Karpas-422 (cell line): ENCODE measurements at regions not wholly inside any gene's neighbourhood (a gene's known extent, or its start where the extent isn't known, plus 50 kb on each side); places are given as distances from the start of the nearest gene placed in this dataset.
"Not testable (repeated sequence)": the region's sequence is repeated elsewhere in the genome, so short reads cannot be mapped to it uniquely, and the experiment has no call there.

Experiments used
- DNase-seq: peaks from one replicate; pipeline ENCODE4 v3.0.0-alpha.2; 2015
- H2AFZ ChIP-seq: fragments of 200-600 bp; sonication (generic); 2 replicates; pipeline ENCODE4 v1.6.1; 2014; ENCODE audit warnings: antibody characterized with exemption, low read length, mixed read lengths
- H3K27ac ChIP-seq: fragments of 200-600 bp; sonication (generic); 2 replicates; pipeline ENCODE4 v1.5.1; 2014; ENCODE audit warnings: mild to moderate bottlenecking, low read length, moderate library complexity
- H3K27me3 ChIP-seq: fragments of 200-600 bp; sonication (generic); 2 replicates; pipeline ENCODE4 v1.6.1; 2014; ENCODE audit warnings: low read length, mixed read lengths
- H3K36me3 ChIP-seq: fragments of 200-600 bp; sonication (generic); 2 replicates; pipeline ENCODE4 v1.6.1; 2014; ENCODE audit warnings: low read length, mixed read lengths; ENCODE audit not compliant: insufficient read depth
- H3K4me1 ChIP-seq: fragments of 200-600 bp; sonication (generic); 2 replicates; pipeline ENCODE4 v1.6.1; 2014; ENCODE audit warnings: mild to moderate bottlenecking, low read length, mixed read lengths
- H3K4me2 ChIP-seq: fragments of 200-600 bp; sonication (generic); 2 replicates; pipeline ENCODE4 v1.6.1; 2014; ENCODE audit warnings: low read length, low read depth, mild to moderate bottlenecking; ENCODE audit not compliant: poor library complexity, severe bottlenecking
- H3K4me3 ChIP-seq: fragments of 200-600 bp; sonication (generic); 2 replicates; pipeline ENCODE4 v1.5.1; 2014; ENCODE audit warnings: mild to moderate bottlenecking, antibody characterized with exemption, low read length, mixed read lengths
- H3K79me2 ChIP-seq: fragments of 200-600 bp; sonication (generic); 2 replicates; pipeline ENCODE4 v1.6.1; 2014; ENCODE audit warnings: mild to moderate bottlenecking, low read length, mixed read lengths
- H3K9ac ChIP-seq: fragments of 200-600 bp; sonication (generic); 2 replicates; pipeline ENCODE4 v1.6.0; 2014; ENCODE audit warnings: low read length
- H3K9me2 ChIP-seq: fragments of 200-600 bp; sonication (generic), shearing (Covaris generic); replicated peaks from 2 replicates; pipeline ENCODE4 v1.6.0; 2014; ENCODE audit warnings: mild to moderate bottlenecking, low read length, moderate library complexity; ENCODE audit not compliant: insufficient read depth
- H3K9me3 ChIP-seq: fragments of 300-700, 200-600 bp; sonication (generic); 2 replicates; pipeline ENCODE4 v1.6.1; 2014; ENCODE audit warnings: low read length, mixed read lengths
- H4K20me1 ChIP-seq: fragments of 200-600 bp; sonication (generic); 2 replicates; pipeline ENCODE4 v1.6.1; 2014; ENCODE audit warnings: mild to moderate bottlenecking, antibody characterized with exemption, low read length, low read depth; ENCODE audit not compliant: insufficient read depth

DNA sequence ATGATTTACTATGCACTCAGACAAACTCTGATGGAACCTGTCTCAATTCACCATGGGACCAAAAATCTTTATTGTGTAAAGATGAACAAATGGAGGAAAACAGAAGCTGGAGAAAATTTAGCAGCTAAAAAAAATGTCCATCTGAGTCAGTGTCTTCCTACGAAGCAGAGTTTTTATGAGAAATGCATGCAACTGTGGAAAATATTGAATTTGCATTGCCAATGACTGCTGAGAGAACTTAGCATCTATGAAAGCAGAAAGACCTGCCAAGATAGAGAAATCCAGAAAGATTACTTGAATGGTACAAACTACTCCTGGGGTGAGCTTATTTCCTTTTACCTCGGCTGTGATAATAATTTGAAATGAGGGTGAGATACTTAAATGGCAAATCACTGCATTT, 289.7 kb upstream of the GCFC2 start:
- no peaks in the 10 kb centered on the region for H3K4me1 ChIP-seq
- no peak overlapping the region for H3K4me3 ChIP-seq
- H2AFZ ChIP-seq: no peak overlapping the region
- 0 out of 2 replicates have a peak, but pooled peaks cover 3% of the 10 kb centered on the region for H3K27me3 ChIP-seq
- H3K79me2 ChIP-seq: no peaks in the 10 kb centered on the region
- no peak for DNase-seq
- H3K9me3 ChIP-seq: peaks cover 9% of the 10 kb centered on the region
- no peak overlapping the region for H3K4me2 ChIP-seq
- no peak overlapping the region for H3K9ac ChIP-seq
- H3K36me3 ChIP-seq: no peaks in the 10 kb centered on the region
- H3K27ac ChIP-seq: no peak overlapping the region
- H4K20me1 ChIP-seq: no peaks in the 10 kb centered on the region
- no peaks in the 10 kb centered on the region; the same call in 1 of the 2 replicates for H3K9me2 ChIP-seq

DNA sequence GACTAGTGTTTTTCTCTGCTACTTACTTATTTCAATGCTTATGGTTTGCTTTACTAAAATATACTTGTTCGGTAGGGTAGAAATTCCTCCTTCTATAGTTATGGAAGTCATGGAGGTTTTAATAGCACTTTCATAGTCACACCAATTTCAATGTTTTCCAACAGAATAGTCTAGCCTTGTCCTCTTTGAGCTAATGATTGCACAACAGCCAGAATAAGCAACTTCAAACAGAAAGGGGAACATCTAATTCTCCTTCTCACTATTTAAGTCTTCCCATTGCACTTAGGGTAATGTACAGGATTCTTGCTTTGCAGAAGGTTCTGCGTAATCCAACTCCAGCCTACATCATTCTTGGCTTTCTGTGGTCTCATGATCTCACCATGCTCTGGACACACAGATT, 287.7 kb upstream of the GCFC2 start:
- H2AFZ ChIP-seq: no peak overlapping the region
- H3K4me1 ChIP-seq: no peaks in the 10 kb centered on the region
- 0 out of 2 replicates have a peak, but pooled peaks cover 3% of the 10 kb centered on the region for H3K27me3 ChIP-seq
- no peak for DNase-seq
- H3K4me2 ChIP-seq: no peak overlapping the region
- no peaks in the 10 kb centered on the region; the same call in 1 of the 2 replicates for H3K9me2 ChIP-seq
- no peak overlapping the region for H3K27ac ChIP-seq
- no peaks in the 10 kb centered on the region for H3K79me2 ChIP-seq
- H4K20me1 ChIP-seq: no peaks in the 10 kb centered on the region
- H3K4me3 ChIP-seq: no peak overlapping the region
- H3K9me3 ChIP-seq: peaks cover 24% of the 10 kb centered on the region
- no peaks in the 10 kb centered on the region for H3K36me3 ChIP-seq
- H3K9ac ChIP-seq: no peak overlapping the region

- Histone ChIP-seq H3K4me3 (no peak overlapping the region), H3K4me1 (no peaks in the 10 kb centered on the region), H4K20me1 (no peaks in the 10 kb centered on the region), H3K9me2 (no peaks in the 10 kb centered on the region; the same call in 1 of the 2 replicates), H3K27ac (no peak overlapping the region), H3K9me3 (peaks cover 35% of the 10 kb centered on the region), H3K27me3 (0 out of 2 replicates have a peak, but pooled peaks cover 3% of the 10 kb centered on the region), H3K9ac (no peak overlapping the region), H3K4me2 (no peak overlapping the region), H2AFZ (no peak overlapping the region), H3K36me3 (no peaks in the 10 kb centered on the region), H3K79me2 (no peaks in the 10 kb centered on the region)
- no peak for DNase-seq
Measured at GRCh38 chr2:75994759-75995158, 284.0 kb upstream of the GCFC2 start.

- not testable (repeated sequence) for H3K36me3 ChIP-seq, H3K79me2 ChIP-seq, H4K20me1 ChIP-seq, H2AFZ ChIP-seq, H3K4me1 ChIP-seq, H3K4me3 ChIP-seq, H3K9ac ChIP-seq, H3K27ac ChIP-seq, DNase-seq, H3K9me2 ChIP-seq, H3K27me3 ChIP-seq, H3K4me2 ChIP-seq
- peaks cover 19% of the 10 kb centered on the region for H3K9me3 ChIP-seq
Measured at GRCh38 chr2:75988622-75989021, 277.9 kb upstream of the GCFC2 start.

- Histone ChIP-seq H3K9me2 (no peaks in the 10 kb centered on the region), H3K27ac (no peak overlapping the region), H3K9me3 (peaks cover 7% of the 10 kb centered on the region; the same call in 1 of the 2 replicates), H3K4me3 (no peak overlapping the region), H3K9ac (no peak overlapping the region), H3K27me3 (no peaks in the 10 kb centered on the region), H3K4me2 (no peak overlapping the region), H4K20me1 (no peaks in the 10 kb centered on the region), H3K79me2 (no peaks in the 10 kb centered on the region), H3K4me1 (no peaks in the 10 kb centered on the region), H2AFZ (no peak overlapping the region), H3K36me3 (no peaks in the 10 kb centered on the region)
- no peak for DNase-seq
Measured at GRCh38 chr2:75986617-75987016, 275.9 kb upstream of the GCFC2 start.

- H3K4me3 ChIP-seq: no peak overlapping the region
- no peaks in the 10 kb centered on the region for H3K79me2 ChIP-seq
- H3K9ac ChIP-seq: no peak overlapping the region
- H3K9me2 ChIP-seq: no peaks in the 10 kb centered on the region
- H3K27ac ChIP-seq: no peak overlapping the region
- H3K27me3 ChIP-seq: no peaks in the 10 kb centered on the region
- peaks cover 6% of the 10 kb centered on the region; the same call in 1 of the 2 replicates for H3K9me3 ChIP-seq
- H2AFZ ChIP-seq: no peak overlapping the region
- no peaks in the 10 kb centered on the region for H3K36me3 ChIP-seq
- no peaks in the 10 kb centered on the region for H4K20me1 ChIP-seq
- H3K4me2 ChIP-seq: no peak overlapping the region
- no peaks in the 10 kb centered on the region for H3K4me1 ChIP-seq
- no peak for DNase-seq
Measured at GRCh38 chr2:75982719-75983118, 272.0 kb upstream of the GCFC2 start.

DNA sequence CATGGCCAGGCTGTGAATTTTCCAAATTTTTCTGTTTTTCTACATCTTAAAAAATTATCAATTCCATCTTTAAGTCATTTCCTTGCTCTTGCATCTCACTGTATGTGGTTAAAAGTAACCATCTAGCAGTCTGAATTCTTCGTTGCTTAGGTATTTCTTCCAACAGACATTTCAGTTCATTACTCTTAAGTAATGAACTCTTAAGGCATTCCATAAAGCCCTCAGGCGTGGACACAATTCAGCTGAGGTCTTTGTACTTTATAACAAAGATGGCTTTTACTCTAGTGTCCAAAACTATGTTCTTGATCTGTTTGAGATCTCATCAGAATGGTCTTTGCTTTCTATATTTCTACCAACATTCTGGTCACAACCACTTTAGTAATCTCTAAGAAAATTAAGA, 253.9 kb upstream of the GCFC2 start:
- Histone ChIP-seq H3K27me3 (no peaks in the 10 kb centered on the region), H3K27ac (no peak overlapping the region)
- no peak for DNase-seq

GRCh38 chr2:75960472-75961009, 249.8 kb upstream of the GCFC2 start:
- no peak overlapping the region for H3K27ac ChIP-seq
- H3K79me2 ChIP-seq: no peaks in the 10 kb centered on the region
- no peak overlapping the region for H3K4me2 ChIP-seq
- H3K36me3 ChIP-seq: no peaks in the 10 kb centered on the region
- no peak overlapping the region for H2AFZ ChIP-seq
- no peak overlapping the region for H3K9ac ChIP-seq
- no peak for DNase-seq
- H3K4me3 ChIP-seq: no peak overlapping the region
- no peaks in the 10 kb centered on the region for H3K4me1 ChIP-seq
- H3K9me2 ChIP-seq: no peaks in the 10 kb centered on the region
- H3K9me3 ChIP-seq: no peaks in the 10 kb centered on the region
- H4K20me1 ChIP-seq: no peaks in the 10 kb centered on the region
- no peaks in the 10 kb centered on the region for H3K27me3 ChIP-seq

More for the DNA sequence above, 253.9 kb upstream of the GCFC2 start:
- H3K9ac ChIP-seq: no peak overlapping the region
- no peak overlapping the region for H2AFZ ChIP-seq
- no peaks in the 10 kb centered on the region for H3K9me2 ChIP-seq
- 0 out of 2 replicates have a peak, but pooled peaks cover 3% of the 10 kb centered on the region for H3K9me3 ChIP-seq
- no peak overlapping the region for H3K4me3 ChIP-seq
- H3K79me2 ChIP-seq: no peaks in the 10 kb centered on the region
- no peak overlapping the region for H3K4me2 ChIP-seq
- no peaks in the 10 kb centered on the region for H4K20me1 ChIP-seq
- H3K36me3 ChIP-seq: no peaks in the 10 kb centered on the region
- no peaks in the 10 kb centered on the region for H3K4me1 ChIP-seq
